Left lung (tissue), 4 donors: ENCODE measurements at regions not wholly inside any gene's neighbourhood (a gene's known extent, or its start where the extent isn't known, plus 50 kb on each side); places are given as distances from the start of the nearest gene placed in this dataset.

Experiments
- ATAC-seq: fragments of 200-7000 bp; cut with Tn5 transposase; one replicate; pipeline ENCODE4 v1.9.1; 2020; ENCODE audit warnings: moderate library complexity
- DNase-seq, 4 donors: peaks; one replicate each; pipeline ENCODE4 v3.0.0-alpha.2; 2013 to 2020
- H3K27ac ChIP-seq, 2 donors: fragments of 200-600 bp; sonication (generic) in 1 of 2; one replicate each; pipeline versions ENCODE4 v1.5.0 to v1.8.0; 2020 to 2021
- H3K27me3 ChIP-seq, 2 donors: fragments of 200-600 bp; sonication (generic) in 1 of 2; one replicate each; pipeline versions ENCODE4 v1.5.0 to v1.8.0; 2020 to 2021
- H3K36me3 ChIP-seq, 2 donors: fragments of 200-600 bp; sonication (generic) in 1 of 2; one replicate each; pipeline versions ENCODE4 v1.5.0 to v1.8.0; 2020 to 2021
- H3K4me1 ChIP-seq, 2 donors: fragments of 200-600 bp; one replicate each; pipeline ENCODE4 v1.8.0; 2021
- H3K4me3 ChIP-seq, 2 donors: fragments of 200-600 bp; sonication (generic) in 1 of 2; one replicate each; pipeline versions ENCODE4 v1.5.0 to v1.8.0; 2020 to 2021; ENCODE audit warnings: mild to moderate bottlenecking in 1 of 2
- H3K9me3 ChIP-seq, 2 donors: fragments of 200-600 bp; sonication (generic) in 1 of 2; one replicate each; pipeline versions ENCODE4 v1.5.0 to v1.8.0; 2020 to 2021
- CTCF ChIP-seq, 2 donors: fragments of 200-600 bp; sonication (generic) in 1 of 2; IDR thresholded peaks; one replicate each; pipeline versions ENCODE4 v1.5.0 to v1.8.0; 2021; ENCODE audit warnings: antibody characterized with exemption in 2 of 2
- intact Hi-C, 2 donors: fragments of 100-400 bp; cut with DNase I; formaldehyde crosslinking; loops; one replicate each; pipeline versions ENCODE4 v1.11.2 to v1.14.2; 2022
- donor health status: DM: no; HTN: yes; CAD: no.
- donor health status: DM: no; HTN: no; CAD: no.

- H3K4me3 ChIP-seq = no peak overlapping the region
- no peak overlapping the region for H3K27ac ChIP-seq
- no peaks in the 10 kb centered on the region for H3K9me3 ChIP-seq
- ATAC-seq (no peak), DNase-seq (no peak)
- H3K36me3 ChIP-seq = no peaks in the 10 kb centered on the region
- no peaks in the 10 kb centered on the region for H3K4me1 ChIP-seq
- no peaks in the 10 kb centered on the region for H3K27me3 ChIP-seq
- no peak for TF ChIP-seq CTCF (IDR thresholded peaks at IDR 0.05)
- intact Hi-C loops = no loop called here
Observed at GRCh38 chr4:125676156-125676555, 361.4 kb downstream of the FAT4 start.

GRCh38 chr4:125676583-125676982 is 361.8 kb downstream of the FAT4 start:
- no peaks in the 10 kb centered on the region for H3K27me3 ChIP-seq
- intact Hi-C loops = no loop called here
- H3K27ac ChIP-seq = no peak overlapping the region
- no peaks in the 10 kb centered on the region for H3K4me1 ChIP-seq
- DNase-seq = no peak
- ATAC-seq = no peak
- H3K4me3 ChIP-seq = no peak overlapping the region
- no peaks in the 10 kb centered on the region for H3K36me3 ChIP-seq
- H3K9me3 ChIP-seq = no peaks in the 10 kb centered on the region
- TF ChIP-seq CTCF (IDR thresholded peaks at IDR 0.05) = no peak

- DNase-seq (no peak), ATAC-seq (no peak)
- TF ChIP-seq CTCF (IDR thresholded peaks at IDR 0.05) = no peak
- H3K4me1 ChIP-seq = no peaks in the 10 kb centered on the region
- H3K27me3 ChIP-seq = no peaks in the 10 kb centered on the region
- no peak overlapping the region for H3K4me3 ChIP-seq
- no peaks in the 10 kb centered on the region for H3K36me3 ChIP-seq
- no peak overlapping the region for H3K27ac ChIP-seq
- intact Hi-C loops = no loop called here
- no peaks in the 10 kb centered on the region for H3K9me3 ChIP-seq
Observed at GRCh38 chr4:125677665-125678307, 363.0 kb downstream of the FAT4 start.

GRCh38 chr4:125679989-125680388 is 365.2 kb downstream of the FAT4 start:
- Histone ChIP-seq H3K4me1 (no peaks in the 10 kb centered on the region), H3K27ac (no peak overlapping the region), H3K9me3 (no peaks in the 10 kb centered on the region), H3K27me3 (no peaks in the 10 kb centered on the region), H3K4me3 (no peak overlapping the region), H3K36me3 (no peaks in the 10 kb centered on the region)
- no peak for TF ChIP-seq CTCF (IDR thresholded peaks at IDR 0.05)
- ATAC-seq = no peak
- intact Hi-C loops = no loop called here
- DNase-seq = no peak

- TF ChIP-seq CTCF (IDR thresholded peaks at IDR 0.05) = no peak
- DNase-seq (no peak), ATAC-seq (no peak)
- no peaks in the 10 kb centered on the region for H3K9me3 ChIP-seq
- no peaks in the 10 kb centered on the region for H3K27me3 ChIP-seq
- H3K36me3 ChIP-seq = no peaks in the 10 kb centered on the region
- no peak overlapping the region for H3K27ac ChIP-seq
- no peaks in the 10 kb centered on the region for H3K4me1 ChIP-seq
- intact Hi-C loops = no loop called here
- no peak overlapping the region for H3K4me3 ChIP-seq
Observed at GRCh38 chr4:125681240-125681639, 366.5 kb downstream of the FAT4 start.
